Smooth muscle cell (in vitro differentiated cells): ENCODE measurements at regions not wholly inside any gene's neighbourhood (a gene's known extent, or its start where the extent isn't known, plus 50 kb on each side); places are given as distances from the start of the nearest gene placed in this dataset.
"Not testable (repeated sequence)": the region's sequence is repeated elsewhere in the genome, so short reads cannot be mapped to it uniquely, and the experiment has no call there.

Experiments used
- DNase-seq: peaks from one replicate; lab custom pipeline; 2025; ENCODE audit not compliant: unreplicated experiment; lab: John Stamatoyannopoulos, UW
- H2AFZ ChIP-seq: fragments of 200-600 bp; sonication (generic); 2 replicates; pipeline ENCODE4 v1.6.0; 2016; ENCODE audit warnings: antibody characterized with exemption, low read depth, mild to moderate bottlenecking
- H3F3A ChIP-seq: fragments of 200-600 bp; sonication (generic); 2 replicates; pipeline ENCODE4 v1.6.0; 2017; ENCODE audit warnings: antibody characterized with exemption, low read depth
- H3K27ac ChIP-seq: fragments of 200-600 bp; sonication (generic); 2 replicates; pipeline ENCODE4 v1.5.1; 2016; ENCODE audit warnings: low read depth, mild to moderate bottlenecking
- H3K27me3 ChIP-seq: fragments of 200-600 bp; sonication (generic); 2 replicates; pipeline ENCODE4 v1.6.1; 2016; ENCODE audit warnings: low read depth, mild to moderate bottlenecking
- H3K36me3 ChIP-seq: fragments of 200-600 bp; sonication (generic); 2 replicates; pipeline ENCODE4 v1.5.1; 2016; ENCODE audit warnings: low read depth
- H3K4me1 ChIP-seq: fragments of 200-600 bp; sonication (generic); 2 replicates; pipeline ENCODE4 v1.5.1; 2016; ENCODE audit warnings: low read depth
- H3K4me2 ChIP-seq: fragments of 200-600 bp; sonication (generic); 2 replicates; pipeline ENCODE4 v1.6.0; 2016; ENCODE audit warnings: mild to moderate bottlenecking
- H3K4me3 ChIP-seq: fragments of 200-600 bp; sonication (generic); 2 replicates; pipeline ENCODE4 v1.5.1; 2016; ENCODE audit warnings: mild to moderate bottlenecking
- H3K79me2 ChIP-seq: fragments of 200-600 bp; sonication (generic); 2 replicates; pipeline ENCODE4 v1.6.0; 2016; ENCODE audit warnings: low read depth, mild to moderate bottlenecking
- H3K9ac ChIP-seq: fragments of 200-600 bp; sonication (generic); 2 replicates; pipeline ENCODE4 v1.6.0; 2016; ENCODE audit warnings: low read depth
- H3K9me3 ChIP-seq: fragments of 200-600 bp; sonication (generic); replicated peaks from 2 replicates; pipeline ENCODE4 v1.5.1; 2016; ENCODE audit warnings: low read depth
- H4K20me1 ChIP-seq: fragments of 200-600 bp; sonication (generic); 2 replicates; pipeline ENCODE4 v1.6.0; 2016; ENCODE audit warnings: low read depth
- WGBS: methylation state at CpG from one replicate; pipeline ENCODE4 v1.1.7; 2016; ENCODE audit warnings: low lambda C conversion rate; 5-methylcytosine and 5-hydroxymethylcytosine counted together
- TF ChIP-seq, protein P1 (sequence below): fragments of 200-600 bp; sonication (generic); IDR thresholded peaks from 2 replicates; pipeline ENCODE4 v1.5.1; 2017; ENCODE audit warnings: borderline replicate concordance, mild to moderate bottlenecking, antibody characterized with exemption; ENCODE audit not compliant: insufficient read depth, poor library complexity, severe bottlenecking

- no peak for DNase-seq
- Histone ChIP-seq H3K4me2 (no peak overlapping the region), H3K9ac (no peak overlapping the region), H3K79me2 (no peaks in the 10 kb centered on the region), H3F3A (no peaks in the 10 kb centered on the region), H4K20me1 (no peaks in the 10 kb centered on the region), H3K36me3 (no peaks in the 10 kb centered on the region), H3K4me3 (no peak overlapping the region), H3K4me1 (no peaks in the 10 kb centered on the region), H3K9me3 (no peaks in the 10 kb centered on the region), H3K27ac (no peak overlapping the region), H3K27me3 (no peaks in the 10 kb centered on the region), H2AFZ (no peak overlapping the region)
- WGBS, result 86% methylated on average over 5 of the region's 5 CpGs
- TF ChIP-seq, protein P1, sequence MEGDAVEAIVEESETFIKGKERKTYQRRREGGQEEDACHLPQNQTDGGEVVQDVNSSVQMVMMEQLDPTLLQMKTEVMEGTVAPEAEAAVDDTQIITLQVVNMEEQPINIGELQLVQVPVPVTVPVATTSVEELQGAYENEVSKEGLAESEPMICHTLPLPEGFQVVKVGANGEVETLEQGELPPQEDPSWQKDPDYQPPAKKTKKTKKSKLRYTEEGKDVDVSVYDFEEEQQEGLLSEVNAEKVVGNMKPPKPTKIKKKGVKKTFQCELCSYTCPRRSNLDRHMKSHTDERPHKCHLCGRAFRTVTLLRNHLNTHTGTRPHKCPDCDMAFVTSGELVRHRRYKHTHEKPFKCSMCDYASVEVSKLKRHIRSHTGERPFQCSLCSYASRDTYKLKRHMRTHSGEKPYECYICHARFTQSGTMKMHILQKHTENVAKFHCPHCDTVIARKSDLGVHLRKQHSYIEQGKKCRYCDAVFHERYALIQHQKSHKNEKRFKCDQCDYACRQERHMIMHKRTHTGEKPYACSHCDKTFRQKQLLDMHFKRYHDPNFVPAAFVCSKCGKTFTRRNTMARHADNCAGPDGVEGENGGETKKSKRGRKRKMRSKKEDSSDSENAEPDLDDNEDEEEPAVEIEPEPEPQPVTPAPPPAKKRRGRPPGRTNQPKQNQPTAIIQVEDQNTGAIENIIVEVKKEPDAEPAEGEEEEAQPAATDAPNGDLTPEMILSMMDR, result no peak
Observed at GRCh38 chr12:62044450-62045135, 215.6 kb upstream of the USP15 start.

DNA sequence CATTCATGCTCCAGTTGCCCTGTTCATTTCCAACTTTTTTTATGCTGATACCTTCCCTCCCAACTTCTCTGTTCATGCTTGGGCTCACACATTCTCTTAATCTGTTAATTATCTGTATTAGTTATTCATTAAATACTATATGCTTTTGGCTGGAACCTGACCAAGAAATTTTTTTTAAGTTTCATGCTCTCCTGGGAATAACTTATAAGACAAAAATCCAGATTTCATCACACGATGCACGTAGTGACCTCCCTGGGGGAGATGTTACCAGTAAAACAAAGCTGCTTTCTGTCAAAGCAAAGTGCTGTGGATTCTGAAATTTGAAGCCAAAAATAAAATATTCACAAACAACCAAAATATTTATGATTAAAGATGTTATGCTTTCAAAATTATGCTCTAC lies 215.0 kb upstream of the USP15 start:
- no peak for DNase-seq
- H3K4me3 ChIP-seq, result no peak overlapping the region
- TF ChIP-seq, protein P1, result no peak

GRCh38 chr12:62050785-62051184 lies 209.4 kb upstream of the USP15 start:
- Histone ChIP-seq H3K9me3 (no peaks in the 10 kb centered on the region), H2AFZ (no peak overlapping the region), H3K9ac (no peak overlapping the region), H4K20me1 (no peaks in the 10 kb centered on the region), H3F3A (no peaks in the 10 kb centered on the region), H3K4me1 (no peaks in the 10 kb centered on the region), H3K27ac (no peak overlapping the region), H3K79me2 (no peaks in the 10 kb centered on the region), H3K4me3 (no peak overlapping the region), H3K4me2 (no peak overlapping the region), H3K36me3 (no peaks in the 10 kb centered on the region), H3K27me3 (no peaks in the 10 kb centered on the region)
- no peak for DNase-seq
- 95% methylated on average over 2 of the region's 2 CpGs for WGBS
- TF ChIP-seq, protein P1, result no peak

More for the DNA sequence above, 215.0 kb upstream of the USP15 start:
- no peaks in the 10 kb centered on the region for H3K4me1 ChIP-seq
- H3K27me3 ChIP-seq, result no peaks in the 10 kb centered on the region
- H3K4me2 ChIP-seq, result no peak overlapping the region
- H3K27ac ChIP-seq, result no peak overlapping the region
- H3K9ac ChIP-seq, result no peak overlapping the region
- no peaks in the 10 kb centered on the region for H3K79me2 ChIP-seq
- H3F3A ChIP-seq, result no peaks in the 10 kb centered on the region
- no peak overlapping the region for H2AFZ ChIP-seq
- 95% methylated on average over 2 of the region's 2 CpGs for WGBS
- H3K9me3 ChIP-seq, result no peaks in the 10 kb centered on the region
- no peaks in the 10 kb centered on the region for H4K20me1 ChIP-seq
- H3K36me3 ChIP-seq, result no peaks in the 10 kb centered on the region

DNA sequence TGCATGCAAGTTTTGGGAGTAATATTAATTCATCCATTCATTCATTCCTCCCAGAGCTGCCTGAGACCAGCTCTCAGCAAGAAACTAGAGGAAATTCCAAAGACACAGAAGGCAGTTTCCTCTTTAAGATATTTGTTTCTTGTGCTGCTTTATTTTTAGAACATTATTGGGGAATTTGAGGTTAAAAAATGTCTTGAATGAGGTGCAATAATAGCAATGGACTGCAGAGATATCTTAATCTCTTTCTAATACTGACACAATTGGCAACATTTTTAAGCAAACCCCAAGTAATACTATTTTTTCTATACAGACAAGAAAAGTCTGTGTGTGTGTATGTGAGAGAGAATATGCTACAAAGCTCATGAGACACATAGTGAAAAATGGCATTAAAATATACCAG lies 190.2 kb upstream of the USP15 start:
- H4K20me1 ChIP-seq, result no peaks in the 10 kb centered on the region
- no peaks in the 10 kb centered on the region for H3K9me3 ChIP-seq
- no peaks in the 10 kb centered on the region for H3K36me3 ChIP-seq
- H2AFZ ChIP-seq, result no peak overlapping the region
- no peak overlapping the region for H3K4me2 ChIP-seq
- H3F3A ChIP-seq, result no peaks in the 10 kb centered on the region
- H3K79me2 ChIP-seq, result no peaks in the 10 kb centered on the region
- no peak for DNase-seq
- H3K9ac ChIP-seq, result no peak overlapping the region
- TF ChIP-seq, protein P1, result no peak
- H3K27me3 ChIP-seq, result no peaks in the 10 kb centered on the region
- H3K4me1 ChIP-seq, result no peaks in the 10 kb centered on the region
- no peak overlapping the region for H3K4me3 ChIP-seq
- H3K27ac ChIP-seq, result no peak overlapping the region

DNA sequence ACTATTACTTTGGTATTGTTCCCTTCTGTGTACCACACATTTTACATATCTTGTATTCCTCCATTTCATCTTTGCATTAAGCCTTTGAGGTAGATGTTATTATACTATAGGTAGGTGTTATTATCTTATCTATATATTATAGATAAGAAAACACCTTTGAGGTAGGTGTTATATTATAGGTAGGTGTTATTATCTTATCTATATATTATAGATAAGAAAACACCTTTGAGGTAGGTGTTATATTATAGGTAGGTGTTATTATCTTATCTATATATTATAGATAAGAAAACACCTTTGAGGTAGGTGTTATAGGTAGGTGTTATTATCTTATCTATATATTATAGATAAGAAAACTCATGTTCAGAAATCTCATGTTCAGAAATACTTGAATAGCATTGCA lies 187.0 kb upstream of the USP15 start:
- not testable (repeated sequence) for H3K27me3 ChIP-seq, H3F3A ChIP-seq, H3K27ac ChIP-seq, H3K9ac ChIP-seq, H3K36me3 ChIP-seq, H4K20me1 ChIP-seq, H3K4me3 ChIP-seq, H3K4me2 ChIP-seq, H3K79me2 ChIP-seq, H3K9me3 ChIP-seq, H3K4me1 ChIP-seq, DNase-seq, H2AFZ ChIP-seq
